ENCODE measurements at regions not wholly inside any gene's neighbourhood (a gene's known extent, or its start where the extent isn't known, plus 50 kb on each side); places are given as distances from the start of the nearest gene placed in this dataset.

- TF ChIP-seq, protein P1, sequence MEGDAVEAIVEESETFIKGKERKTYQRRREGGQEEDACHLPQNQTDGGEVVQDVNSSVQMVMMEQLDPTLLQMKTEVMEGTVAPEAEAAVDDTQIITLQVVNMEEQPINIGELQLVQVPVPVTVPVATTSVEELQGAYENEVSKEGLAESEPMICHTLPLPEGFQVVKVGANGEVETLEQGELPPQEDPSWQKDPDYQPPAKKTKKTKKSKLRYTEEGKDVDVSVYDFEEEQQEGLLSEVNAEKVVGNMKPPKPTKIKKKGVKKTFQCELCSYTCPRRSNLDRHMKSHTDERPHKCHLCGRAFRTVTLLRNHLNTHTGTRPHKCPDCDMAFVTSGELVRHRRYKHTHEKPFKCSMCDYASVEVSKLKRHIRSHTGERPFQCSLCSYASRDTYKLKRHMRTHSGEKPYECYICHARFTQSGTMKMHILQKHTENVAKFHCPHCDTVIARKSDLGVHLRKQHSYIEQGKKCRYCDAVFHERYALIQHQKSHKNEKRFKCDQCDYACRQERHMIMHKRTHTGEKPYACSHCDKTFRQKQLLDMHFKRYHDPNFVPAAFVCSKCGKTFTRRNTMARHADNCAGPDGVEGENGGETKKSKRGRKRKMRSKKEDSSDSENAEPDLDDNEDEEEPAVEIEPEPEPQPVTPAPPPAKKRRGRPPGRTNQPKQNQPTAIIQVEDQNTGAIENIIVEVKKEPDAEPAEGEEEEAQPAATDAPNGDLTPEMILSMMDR (IDR thresholded peaks at IDR 0.05; ENCODE audit: control insufficient read depth, extremely low read depth, insufficient read depth) = no peak
- H3K4me3 ChIP-seq (ENCODE audit: low read depth, low read length) = no peak overlapping the region
- DNase-seq (ENCODE audit: low read depth) = no peak
These were observed 427.8 kb upstream of the ZP4 start for GRCh38 chr1:238318294-238319110.

- no peak for DNase-seq (ENCODE audit: low read depth)
- no peak overlapping the region for H3K4me3 ChIP-seq (ENCODE audit: low read depth, low read length)
- TF ChIP-seq, protein P1 (IDR thresholded peaks at IDR 0.05; ENCODE audit: control insufficient read depth, extremely low read depth, insufficient read depth) = no peak
These were observed 422.2 kb upstream of the ZP4 start for GRCh38 chr1:238312969-238313368.

DNA sequence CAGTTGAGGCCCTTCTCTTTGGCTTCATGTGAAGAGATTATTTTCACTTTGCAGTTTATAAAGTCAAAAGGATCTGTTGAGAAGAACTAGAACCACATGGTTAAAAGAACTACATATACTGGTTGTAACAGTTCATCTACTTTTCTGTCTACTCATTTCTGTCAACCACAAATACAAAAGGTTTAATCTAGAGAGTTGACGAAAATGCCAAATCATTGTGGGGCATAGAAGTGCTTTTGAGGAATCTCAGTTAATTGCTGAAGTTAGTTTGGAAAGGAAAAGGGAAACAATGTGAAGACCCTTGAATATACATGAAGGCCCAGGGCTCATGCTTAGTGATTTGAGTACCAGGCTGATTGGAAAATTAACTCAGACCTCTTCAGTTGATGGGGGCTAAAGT, 415.7 kb upstream of the ZP4 start:
- TF ChIP-seq, protein P1 (IDR thresholded peaks at IDR 0.05; ENCODE audit: control insufficient read depth, extremely low read depth, insufficient read depth) = no peak
- no peak for DNase-seq (ENCODE audit: low read depth)
- no peak overlapping the region for H3K4me3 ChIP-seq (ENCODE audit: low read depth, low read length)

DNA sequence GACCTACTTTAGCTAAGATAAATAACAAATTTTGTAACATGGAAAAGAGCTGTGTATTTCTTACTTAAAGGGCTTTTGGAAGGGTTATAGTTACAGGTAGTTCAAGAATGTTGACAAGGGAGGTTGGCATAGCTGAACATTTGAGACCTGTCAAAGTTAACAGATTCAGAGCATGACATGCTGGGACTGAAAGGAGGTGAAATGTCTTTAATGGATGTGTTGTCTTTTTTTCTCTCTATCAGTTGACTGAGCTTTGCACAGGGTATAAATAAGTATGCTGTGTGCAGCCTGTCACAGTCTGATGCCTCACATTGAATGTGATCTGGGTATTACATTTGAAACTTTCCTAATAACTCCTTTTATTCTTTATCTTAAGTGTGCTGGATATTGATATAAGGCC, 411.9 kb upstream of the ZP4 start:
- DNase-seq (ENCODE audit: low read depth) = no peak
- TF ChIP-seq, protein P1 (IDR thresholded peaks at IDR 0.05; ENCODE audit: control insufficient read depth, extremely low read depth, insufficient read depth) = no peak
- no peak overlapping the region for H3K4me3 ChIP-seq (ENCODE audit: low read depth, low read length)

DNA sequence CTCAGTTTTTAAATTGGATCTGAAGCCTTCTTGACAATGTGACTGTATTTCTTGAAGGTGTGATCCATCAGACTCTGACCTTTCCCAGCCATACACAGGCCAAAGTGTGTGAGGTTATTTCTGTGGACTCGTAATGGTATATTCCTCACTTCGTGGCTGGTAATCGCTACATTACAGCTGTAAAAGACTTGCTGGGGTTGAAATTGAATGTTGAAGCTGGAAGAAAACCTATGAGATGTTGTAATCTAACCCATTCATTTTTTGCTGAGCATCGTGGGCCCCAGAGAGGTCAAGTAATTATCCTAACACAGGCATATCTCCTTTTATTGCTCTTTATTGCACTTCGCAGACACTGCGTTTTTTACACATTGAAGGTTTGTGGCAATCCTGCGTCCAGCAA, 405.6 kb upstream of the ZP4 start:
- H3K4me3 ChIP-seq (ENCODE audit: low read depth, low read length) = no peak overlapping the region
- TF ChIP-seq, protein P1 (IDR thresholded peaks at IDR 0.05; ENCODE audit: control insufficient read depth, extremely low read depth, insufficient read depth) = no peak
- no peak for DNase-seq (ENCODE audit: low read depth)

- no peak overlapping the region for H3K4me3 ChIP-seq (ENCODE audit: low read depth, low read length)
- DNase-seq (ENCODE audit: low read depth) = no peak
- TF ChIP-seq, protein P1 (IDR thresholded peaks at IDR 0.05; ENCODE audit: control insufficient read depth, extremely low read depth, insufficient read depth) = no peak
These were observed 402.4 kb upstream of the ZP4 start for GRCh38 chr1:238293075-238293474.

DNA sequence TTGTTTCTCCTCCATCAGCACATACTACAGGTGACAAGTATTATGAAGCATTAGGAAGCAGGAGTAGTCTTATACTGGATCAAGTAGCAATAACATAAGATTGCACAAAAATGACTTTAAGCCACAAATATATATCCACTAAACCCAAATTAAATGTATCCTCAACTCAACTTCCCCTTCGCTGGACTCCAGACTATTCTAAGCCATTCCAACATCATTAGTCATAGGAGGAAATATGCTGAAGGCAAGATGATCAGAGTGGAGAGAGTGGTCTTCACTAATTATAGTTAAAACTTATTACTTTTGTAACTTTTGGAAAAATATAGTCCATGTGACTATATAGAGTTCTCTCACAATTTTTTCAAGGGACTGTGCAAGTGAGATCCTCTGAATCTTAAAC, 390.7 kb upstream of the ZP4 start:
- TF ChIP-seq, protein P1 (IDR thresholded peaks at IDR 0.05; ENCODE audit: control insufficient read depth, extremely low read depth, insufficient read depth) = no peak
- no peak overlapping the region for H3K4me3 ChIP-seq (ENCODE audit: low read depth, low read length)
- DNase-seq (ENCODE audit: low read depth) = no peak
